SIG-M5 treated with dmso at 0.1 percent for 504 hours (cell line): ENCODE measurements at regions not wholly inside any gene's neighbourhood (a gene's known extent, or its start where the extent isn't known, plus 50 kb on each side); places are given as distances from the start of the nearest gene placed in this dataset.

Experiments
- DNase-seq: peaks from one replicate; lab custom pipeline; 2025; ENCODE audit not compliant: unreplicated experiment; lab: John Stamatoyannopoulos, UW

DNA sequence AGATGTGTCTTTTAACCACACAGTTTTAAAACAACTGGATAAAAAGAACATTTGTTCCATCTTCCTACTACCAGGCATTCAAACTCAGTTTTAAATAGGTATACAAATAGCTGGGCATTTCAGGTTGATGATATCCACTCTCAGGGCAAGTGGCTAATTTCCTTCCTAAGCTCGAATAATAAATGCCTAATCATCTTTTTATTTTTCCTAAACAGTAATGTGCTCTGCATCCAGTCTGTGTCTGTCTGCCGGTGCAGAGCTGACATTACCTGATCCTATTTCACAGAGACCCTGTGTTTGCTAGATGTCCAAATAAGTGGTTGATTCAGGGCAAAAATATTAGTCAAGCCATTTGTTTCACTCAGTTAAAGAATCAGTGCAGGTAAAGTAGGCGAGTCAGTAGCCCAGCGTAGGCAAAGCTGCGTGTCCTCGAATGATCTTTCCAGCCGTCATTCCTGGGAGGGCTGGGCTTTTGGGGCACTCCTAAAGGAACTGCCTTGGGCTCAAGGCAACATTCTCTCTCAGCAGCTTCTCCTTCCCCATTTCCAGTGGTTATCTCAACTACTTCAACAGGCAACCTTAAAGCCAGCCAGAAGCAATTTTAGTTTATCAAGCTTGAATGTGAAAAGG, 74.2 kb upstream of the BMP2 start:
- DNase-seq: no peak

DNA sequence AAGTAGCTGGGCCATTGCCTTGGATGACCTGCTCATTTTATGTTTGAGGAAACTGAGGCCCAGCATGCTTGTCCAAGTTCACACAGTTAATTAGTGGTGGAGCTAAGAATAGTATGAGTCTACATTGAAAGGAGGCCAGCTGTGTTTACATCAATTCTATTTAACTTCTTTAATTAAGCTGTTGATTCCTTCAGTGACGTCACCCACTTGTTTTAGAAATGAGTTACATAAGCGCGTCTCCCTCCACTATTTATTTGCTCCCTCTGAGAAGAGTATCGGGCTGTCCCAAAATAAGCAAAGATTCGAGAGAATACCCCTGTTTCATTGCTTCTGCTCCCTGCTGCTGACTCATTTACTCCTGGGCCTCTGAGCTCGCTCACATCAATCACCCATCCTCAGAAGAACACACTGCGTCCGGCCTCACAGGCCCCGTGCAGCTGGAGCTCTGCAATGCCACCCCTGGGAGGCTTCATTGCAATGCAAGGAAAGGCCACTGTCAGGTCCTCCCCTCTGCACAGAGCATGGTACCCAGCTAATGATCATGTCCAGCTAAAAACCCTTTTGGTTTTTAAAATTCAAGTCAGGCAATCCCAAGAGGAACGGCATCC, 74.8 kb upstream of the BMP2 start:
- DNase-seq: no peak

- no peak for DNase-seq
Observed at GRCh38 chr20:6691516-6691915, 76.0 kb upstream of the BMP2 start.

DNA sequence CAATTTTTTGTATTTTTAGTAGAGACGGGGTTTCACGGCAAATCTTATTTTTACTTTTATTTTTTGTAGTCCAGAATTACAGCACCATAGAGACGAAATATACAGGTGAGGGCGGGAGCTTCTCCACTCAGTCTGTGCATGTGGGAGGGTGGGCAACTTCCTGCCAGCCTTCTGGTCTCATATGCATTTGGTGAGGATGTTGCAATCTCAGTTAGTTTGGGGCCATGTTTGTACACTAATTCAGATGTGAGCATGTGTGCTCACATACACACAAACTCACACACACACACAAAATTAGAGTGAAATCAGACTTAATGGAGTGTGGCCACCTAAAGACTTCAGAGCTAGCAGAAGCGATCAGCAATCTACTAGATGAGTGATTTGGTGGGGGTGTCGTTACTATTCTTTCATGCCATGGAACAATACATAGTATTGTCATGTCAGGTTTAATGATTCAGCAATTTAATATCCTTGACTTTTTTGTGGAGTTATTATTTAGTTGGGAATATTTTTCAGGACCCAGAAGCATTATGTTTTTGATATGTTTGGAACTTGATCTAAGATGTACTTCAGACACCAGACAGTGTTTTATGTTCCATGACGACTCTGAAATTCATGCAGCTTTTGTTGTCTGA, 78.0 kb upstream of the BMP2 start:
- no peak for DNase-seq

- peak; percentile 45 for DNase-seq
Observed at GRCh38 chr20:6686171-6686570, 81.3 kb upstream of the BMP2 start.

DNA sequence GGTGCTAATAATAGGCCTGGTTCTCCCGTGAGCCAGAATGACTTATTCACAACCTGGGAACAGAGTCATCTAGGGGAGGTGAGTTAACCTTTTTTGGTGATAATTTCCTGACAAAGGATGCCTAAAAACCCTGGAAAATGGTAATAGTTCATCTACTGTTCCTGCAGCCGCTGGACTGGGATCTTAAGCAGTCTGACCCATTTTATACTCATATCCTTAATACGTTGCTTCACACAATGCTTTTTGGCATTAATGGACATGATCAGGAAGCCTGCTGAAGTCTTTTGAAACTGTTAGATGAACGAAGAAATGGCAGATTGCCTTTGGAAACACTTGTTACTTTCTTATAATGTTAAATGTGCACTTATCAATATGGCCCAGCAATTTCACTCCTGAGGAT, 81.9 kb upstream of the BMP2 start:
- no peak for DNase-seq

- DNase-seq: no peak
Observed at GRCh38 chr20:6685181-6685582, 82.3 kb upstream of the BMP2 start.

- DNase-seq: no peak
Observed at GRCh38 chr20:6683021-6683977, 84.2 kb upstream of the BMP2 start.

GRCh38 chr20:6680854-6681253, 86.6 kb upstream of the BMP2 start:
- DNase-seq: no peak

DNA sequence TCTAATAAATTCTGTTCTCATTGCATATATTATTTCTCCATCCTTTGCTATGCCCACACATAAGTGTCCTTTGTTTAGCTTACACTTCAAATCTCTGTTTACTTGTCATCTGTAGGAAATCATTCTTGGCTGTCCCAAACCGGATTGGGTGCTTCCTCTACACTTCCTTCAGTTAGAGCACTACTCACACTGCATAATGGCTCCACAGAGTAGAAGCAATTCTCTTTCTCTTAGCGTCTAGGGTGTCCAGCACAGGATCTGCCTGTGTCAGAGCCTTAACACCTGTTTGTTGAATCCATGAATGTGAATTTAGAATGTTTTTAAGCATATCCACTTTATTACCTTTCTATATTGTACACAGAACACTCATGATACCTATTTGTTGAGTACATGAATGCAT, 87.0 kb upstream of the BMP2 start:
- no peak for DNase-seq

GRCh38 chr20:6679086-6679485, 88.4 kb upstream of the BMP2 start:
- no peak for DNase-seq

DNA sequence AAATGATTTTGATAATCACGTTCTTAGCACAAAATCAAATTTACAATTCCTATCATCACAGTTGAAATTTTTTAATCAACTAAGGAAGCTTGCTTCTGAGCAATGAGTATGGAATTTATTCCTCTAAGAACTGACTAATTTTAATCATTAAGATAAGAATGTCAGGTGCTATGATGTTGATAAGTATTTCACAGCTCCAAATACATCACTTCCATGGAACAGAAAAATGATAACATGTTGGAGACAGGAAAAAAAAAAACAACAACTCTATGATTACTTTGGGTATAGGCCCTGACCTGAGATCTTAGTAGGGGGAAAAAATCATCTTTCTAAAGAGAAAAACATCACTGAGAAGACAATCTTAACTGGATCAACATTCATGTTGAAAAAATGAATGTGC, 89.4 kb upstream of the BMP2 start:
- DNase-seq: no peak

DNA sequence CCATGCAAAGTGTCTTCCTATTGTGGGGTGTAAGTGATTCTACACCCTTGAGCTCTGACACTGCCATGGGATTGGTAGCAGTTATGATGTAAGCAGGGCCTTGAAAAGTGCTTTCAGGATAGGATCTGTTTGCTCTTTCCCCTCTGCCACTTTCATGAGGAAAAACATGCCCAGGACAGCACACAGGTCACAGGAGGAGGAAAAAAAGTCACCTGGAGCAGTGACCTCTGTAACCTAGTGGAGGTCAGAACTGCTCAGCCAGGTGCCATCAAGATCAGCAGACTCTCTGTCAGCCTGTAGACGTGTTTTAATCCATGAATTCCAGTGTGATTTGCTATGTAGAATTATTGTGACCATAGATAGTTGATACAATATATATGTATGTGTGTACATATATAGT, 92.7 kb upstream of the BMP2 start:
- no peak for DNase-seq

- no peak for DNase-seq
Observed at GRCh38 chr20:6673071-6673470, 94.4 kb upstream of the BMP2 start.

DNA sequence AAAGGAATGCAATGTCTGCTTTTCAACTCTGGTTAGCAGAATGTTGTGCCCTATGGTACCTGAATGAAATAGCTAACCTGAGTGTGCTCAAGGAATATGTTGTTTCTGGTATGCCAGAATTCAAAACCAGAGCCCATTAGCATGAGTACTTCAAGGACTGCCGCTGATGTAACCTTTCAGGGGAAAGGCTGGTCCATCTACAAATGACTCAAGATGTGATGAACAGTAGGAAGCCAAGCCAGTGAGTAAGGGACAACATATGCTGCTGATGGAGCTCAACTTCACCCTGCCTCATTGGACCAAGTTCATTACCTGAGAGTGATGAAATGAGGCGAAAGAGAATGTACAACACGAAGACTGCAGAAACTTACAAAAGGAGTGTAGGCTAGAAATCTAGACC, 95.7 kb upstream of the BMP2 start:
- DNase-seq: no peak

DNA sequence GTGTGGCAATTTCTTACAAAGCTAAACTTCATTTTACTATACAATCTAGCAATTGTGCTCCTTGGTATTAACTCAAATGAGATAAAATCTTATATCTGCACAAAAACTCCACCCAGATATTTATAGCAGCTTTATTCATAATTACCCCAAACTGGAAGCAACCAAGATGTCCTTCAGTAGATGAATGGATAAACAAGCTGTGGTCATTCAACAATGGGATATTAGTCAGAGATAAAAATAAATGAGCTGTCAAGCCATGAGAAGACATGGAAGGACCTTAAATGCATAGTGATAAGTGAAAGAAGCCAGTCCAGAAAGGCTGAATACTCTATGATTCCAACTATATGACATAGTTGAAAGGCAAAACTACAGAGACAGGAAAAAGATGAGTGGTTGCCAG, 98.9 kb upstream of the BMP2 start:
- DNase-seq: no peak

DNA sequence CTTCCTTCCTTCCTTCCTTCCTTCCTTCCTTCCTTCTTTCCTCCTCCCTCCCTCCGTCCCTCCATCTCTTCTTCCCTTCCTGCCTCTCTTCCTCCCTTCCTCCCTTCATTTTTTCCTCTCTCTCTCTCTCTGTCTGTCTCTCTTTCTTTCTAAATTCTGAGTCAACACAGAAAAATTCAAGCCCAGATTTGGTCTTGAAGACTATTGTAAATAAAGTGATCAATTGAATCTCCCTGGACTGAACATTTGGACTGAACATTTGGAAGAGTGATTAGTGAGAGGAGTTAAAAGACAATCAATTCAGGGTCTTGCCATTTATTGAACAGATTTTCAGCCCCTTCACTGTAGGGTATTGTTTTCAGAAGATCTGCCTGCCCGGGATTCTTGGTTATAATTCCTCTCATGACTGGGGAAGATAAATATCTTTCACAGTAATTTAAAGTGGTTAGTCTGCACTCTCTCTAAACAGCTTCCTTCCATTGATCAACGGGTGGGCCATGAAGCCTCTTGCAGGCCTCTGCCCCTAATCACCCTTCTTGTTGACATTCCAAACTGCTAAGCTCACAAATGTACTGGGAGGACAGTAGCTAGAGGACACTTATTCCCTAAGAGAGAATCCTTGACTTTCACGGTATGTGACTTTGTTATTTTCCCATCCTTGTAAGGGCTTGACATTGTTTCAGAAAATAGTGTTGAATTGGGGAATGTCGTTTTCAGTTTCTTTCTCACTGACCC, 101.7 kb upstream of the BMP2 start:
- DNase-seq: no peak

DNA sequence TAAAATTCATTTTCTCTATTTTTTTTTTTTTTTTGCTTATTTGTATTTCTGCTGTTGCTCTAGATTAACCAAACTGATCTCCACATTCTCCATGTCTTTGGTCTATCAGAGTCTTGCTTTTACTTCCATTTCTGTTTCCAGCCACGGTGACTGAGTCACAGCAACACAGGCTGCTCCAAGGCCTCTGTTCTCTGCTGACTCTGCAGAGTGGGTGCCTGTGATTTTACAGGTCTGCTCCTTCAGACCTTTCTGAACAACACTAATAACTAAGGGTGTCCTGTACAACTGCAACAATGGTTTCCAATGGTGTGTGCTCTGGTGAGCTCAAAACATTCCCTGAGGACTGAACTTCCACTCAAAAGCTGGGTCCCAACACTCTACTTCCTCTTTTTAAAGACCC, 102.3 kb upstream of the BMP2 start:
- DNase-seq: no peak

- DNase-seq: no peak
Observed at GRCh38 chr20:6664574-6664973, 102.9 kb upstream of the BMP2 start.

GRCh38 chr20:6663751-6664388, 103.6 kb upstream of the BMP2 start:
- DNase-seq: no peak

GRCh38 chr20:6663104-6663503, 104.4 kb upstream of the BMP2 start:
- DNase-seq: no peak
